GM12891 (cell line): ENCODE measurements at regions not wholly inside any gene's neighbourhood (a gene's known extent, or its start where the extent isn't known, plus 50 kb on each side); places are given as distances from the start of the nearest gene placed in this dataset.

Experiments
- DNase-seq: peaks from one replicate; pipeline ENCODE4 v3.0.0; 2011; ENCODE audit warnings: low spot score; ENCODE audit not compliant: insufficient read length
- FAIRE-seq: peaks from 2 replicates; lab custom pipeline; 2011; peaks lifted over from hg19 to GRCh38; lab: Jason Lieb, UNC
- PAX5 ChIP-seq: IDR thresholded peaks from 2 replicates; pipeline ENCODE4 v1.6.1; 2011; ENCODE audit warnings: low read length, moderate library complexity, mild to moderate bottlenecking; ENCODE audit not compliant: insufficient read depth, severe bottlenecking
- POLR2A ChIP-seq: IDR thresholded peaks from 2 replicates; pipeline ENCODE4 v1.6.1; 2011; ENCODE audit warnings: low read depth, low read length, control low read depth
- POLR2AphosphoS5 ChIP-seq: IDR thresholded peaks from 2 replicates; pipeline ENCODE4 v1.6.1; 2011; ENCODE audit warnings: low read depth, low read length, control low read depth
- POU2F2 ChIP-seq: IDR thresholded peaks from 2 replicates; pipeline ENCODE4 v1.6.1; 2011; ENCODE audit warnings: low read depth, mild to moderate bottlenecking, control low read depth, low read length, moderate library complexity
- SPI1 ChIP-seq: IDR thresholded peaks from 2 replicates; pipeline ENCODE4 v1.6.1; 2011; ENCODE audit warnings: low read depth, low read length, control low read depth
- TAF1 ChIP-seq: IDR thresholded peaks from 2 replicates; pipeline ENCODE4 v1.6.1; 2011; ENCODE audit warnings: low read depth, low read length, control low read depth

- FAIRE-seq (no peak), DNase-seq (no peak)
- no peak for TF ChIP-seq PAX5
- no peak for TF ChIP-seq POU2F2
- TF ChIP-seq POLR2A: no peak
- TF ChIP-seq SPI1: no peak
- no peak for TF ChIP-seq POLR2AphosphoS5
- TF ChIP-seq TAF1: no peak
Measured at GRCh38 chr14:49946320-49947141, 53.6 kb downstream of the ARF6 start.

- TF ChIP-seq POLR2AphosphoS5: no peak
- TF ChIP-seq PAX5: no peak
- TF ChIP-seq POU2F2: no peak
- no peak for TF ChIP-seq POLR2A
- no peak for TF ChIP-seq SPI1
- TF ChIP-seq TAF1: no peak
- no peak for FAIRE-seq
- DNase-seq: no peak
Measured at GRCh38 chr14:49947506-49947905, 54.6 kb downstream of the ARF6 start.

GRCh38 chr14:49950275-49951228, 57.7 kb downstream of the ARF6 start:
- TF ChIP-seq PAX5 (no peak), POLR2AphosphoS5 (no peak), POLR2A (no peak), TAF1 (no peak), POU2F2 (no peak), SPI1 (no peak)
- DNase-seq: no peak
- no peak for FAIRE-seq

- DNase-seq (no peak), FAIRE-seq (no peak)
- no peak for TF ChIP-seq POLR2A
- no peak for TF ChIP-seq PAX5
- TF ChIP-seq POU2F2: no peak
- no peak for TF ChIP-seq TAF1
- no peak for TF ChIP-seq SPI1
- TF ChIP-seq POLR2AphosphoS5: no peak
Measured at GRCh38 chr14:49951229-49951607, 58.3 kb downstream of the ARF6 start.

GRCh38 chr14:49951691-49952345, 58.9 kb downstream of the ARF6 start:
- TF ChIP-seq POU2F2 (no peak), PAX5 (no peak), SPI1 (no peak), TAF1 (no peak), POLR2A (no peak), POLR2AphosphoS5 (no peak)
- DNase-seq (no peak), FAIRE-seq (no peak)

- FAIRE-seq (no peak), DNase-seq (no peak)
- TF ChIP-seq TAF1 (no peak), SPI1 (no peak), POLR2AphosphoS5 (no peak), POLR2A (no peak), PAX5 (no peak), POU2F2 (no peak)
Measured at GRCh38 chr14:49953196-49953595, 60.3 kb downstream of the ARF6 start.

GRCh38 chr14:49954171-49954631, 61.3 kb downstream of the ARF6 start:
- no peak for DNase-seq
- FAIRE-seq: no peak
- TF ChIP-seq POLR2A: no peak
- no peak for TF ChIP-seq POLR2AphosphoS5
- no peak for TF ChIP-seq SPI1

GRCh38 chr14:49955024-49955423, 62.1 kb downstream of the ARF6 start:
- no peak for TF ChIP-seq TAF1
- no peak for TF ChIP-seq POLR2A
- no peak for TF ChIP-seq PAX5
- TF ChIP-seq POLR2AphosphoS5: no peak
- TF ChIP-seq POU2F2: no peak
- FAIRE-seq (no peak), DNase-seq (no peak)
